ENCODE measurements at regions not wholly inside any gene's neighbourhood (a gene's known extent, or its start where the extent isn't known, plus 50 kb on each side); places are given as distances from the start of the nearest gene placed in this dataset.

- DNase-seq (ENCODE audit: low spot score) = no peak
- Histone ChIP-seq H3K4me3 (no peak overlapping the region), H3K27ac (no peak overlapping the region)
- TF ChIP-seq, protein P1, sequence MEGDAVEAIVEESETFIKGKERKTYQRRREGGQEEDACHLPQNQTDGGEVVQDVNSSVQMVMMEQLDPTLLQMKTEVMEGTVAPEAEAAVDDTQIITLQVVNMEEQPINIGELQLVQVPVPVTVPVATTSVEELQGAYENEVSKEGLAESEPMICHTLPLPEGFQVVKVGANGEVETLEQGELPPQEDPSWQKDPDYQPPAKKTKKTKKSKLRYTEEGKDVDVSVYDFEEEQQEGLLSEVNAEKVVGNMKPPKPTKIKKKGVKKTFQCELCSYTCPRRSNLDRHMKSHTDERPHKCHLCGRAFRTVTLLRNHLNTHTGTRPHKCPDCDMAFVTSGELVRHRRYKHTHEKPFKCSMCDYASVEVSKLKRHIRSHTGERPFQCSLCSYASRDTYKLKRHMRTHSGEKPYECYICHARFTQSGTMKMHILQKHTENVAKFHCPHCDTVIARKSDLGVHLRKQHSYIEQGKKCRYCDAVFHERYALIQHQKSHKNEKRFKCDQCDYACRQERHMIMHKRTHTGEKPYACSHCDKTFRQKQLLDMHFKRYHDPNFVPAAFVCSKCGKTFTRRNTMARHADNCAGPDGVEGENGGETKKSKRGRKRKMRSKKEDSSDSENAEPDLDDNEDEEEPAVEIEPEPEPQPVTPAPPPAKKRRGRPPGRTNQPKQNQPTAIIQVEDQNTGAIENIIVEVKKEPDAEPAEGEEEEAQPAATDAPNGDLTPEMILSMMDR (IDR thresholded peaks at IDR 0.05) = no peak
These were observed 157.1 kb upstream of the CCDC150 start for GRCh38 chr2:196482119-196483065.

- DNase-seq (ENCODE audit: low spot score) = no peak
- H3K27ac ChIP-seq = no peak overlapping the region
- H3K4me3 ChIP-seq = no peak overlapping the region
- TF ChIP-seq, protein P1 (IDR thresholded peaks at IDR 0.05) = no peak
These were observed 153.4 kb upstream of the CCDC150 start for GRCh38 chr2:196486146-196486545.

DNA sequence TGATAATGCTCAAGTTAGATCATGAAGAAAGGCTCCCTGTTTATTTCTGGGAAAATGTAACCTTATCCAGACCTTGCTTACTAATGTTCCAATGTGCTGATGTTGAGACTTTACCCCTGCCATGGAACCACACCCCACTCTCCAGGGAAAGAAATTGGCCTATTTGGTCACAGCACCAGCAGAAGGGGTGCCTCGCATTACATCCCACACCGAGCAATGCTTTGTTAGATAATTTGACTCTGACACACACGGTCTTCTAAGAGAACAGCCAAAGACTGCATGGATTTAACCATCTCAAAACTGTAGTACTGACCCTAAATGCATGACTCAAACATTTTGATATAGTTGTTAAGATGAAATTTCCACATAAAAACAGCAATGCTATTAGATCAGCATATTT is 152.1 kb upstream of the CCDC150 start:
- TF ChIP-seq, protein P1 (IDR thresholded peaks at IDR 0.05) = no peak
- H3K27ac ChIP-seq = no peak overlapping the region
- no peak overlapping the region for H3K4me3 ChIP-seq
- DNase-seq (ENCODE audit: low spot score) = no peak

GRCh38 chr2:196489371-196489770 is 150.1 kb upstream of the CCDC150 start:
- no peak for DNase-seq (ENCODE audit: low spot score)
- H3K4me3 ChIP-seq = no peak overlapping the region
- no peak overlapping the region for H3K27ac ChIP-seq
- TF ChIP-seq, protein P1 (IDR thresholded peaks at IDR 0.05) = no peak

DNA sequence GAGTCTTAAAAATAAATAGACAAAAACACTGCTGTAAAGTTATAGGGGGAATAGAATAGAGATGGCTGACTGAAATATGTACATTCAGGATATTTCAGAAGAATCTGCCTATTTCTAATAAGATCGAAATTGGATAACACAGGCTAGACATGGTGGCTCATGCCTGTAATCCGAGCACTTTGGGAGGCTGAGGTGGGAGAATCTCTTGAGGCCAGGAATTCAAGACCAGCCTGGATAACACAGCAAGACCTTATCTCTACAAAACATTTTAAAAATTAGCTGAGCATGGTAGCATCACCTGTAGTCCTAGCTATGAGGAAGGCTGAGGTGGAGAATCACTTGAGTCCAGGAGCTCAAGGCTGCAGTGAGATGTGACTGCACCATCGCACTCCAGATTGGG is 146.6 kb upstream of the CCDC150 start:
- no peak overlapping the region for H3K27ac ChIP-seq

DNA sequence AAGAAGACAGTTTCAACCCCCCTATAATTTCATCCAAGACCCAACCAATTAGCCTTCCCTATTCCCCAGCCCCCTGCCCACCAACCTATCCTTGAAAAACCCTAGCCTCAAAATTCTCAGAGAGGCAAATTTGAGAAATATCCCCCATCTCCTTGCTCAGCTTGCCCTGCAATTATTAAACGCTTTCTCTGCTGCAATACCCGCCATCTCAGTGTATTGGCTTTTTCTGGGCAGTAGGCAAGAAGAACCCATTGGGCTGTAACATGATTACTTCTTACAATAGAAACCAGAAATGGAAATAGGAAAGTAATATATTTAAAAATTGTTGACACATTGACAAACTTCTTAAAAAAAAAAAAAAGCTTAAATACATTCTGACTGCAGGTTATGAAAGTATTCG is 140.6 kb upstream of the CCDC150 start:
- H3K4me3 ChIP-seq = no peak overlapping the region
- H3K27ac ChIP-seq = no peak overlapping the region
- no peak for DNase-seq (ENCODE audit: low spot score)
- TF ChIP-seq, protein P1 (IDR thresholded peaks at IDR 0.05) = no peak

More for the DNA sequence above, 146.6 kb upstream of the CCDC150 start:
- TF ChIP-seq, protein P1 (IDR thresholded peaks at IDR 0.05) = no peak
- no peak overlapping the region for H3K4me3 ChIP-seq
- DNase-seq (ENCODE audit: low spot score) = no peak

- Histone ChIP-seq H3K27ac (no peak overlapping the region), H3K4me3 (no peak overlapping the region)
- no peak for DNase-seq (ENCODE audit: low spot score)
- TF ChIP-seq, protein P1 (IDR thresholded peaks at IDR 0.05) = no peak
These were observed 139.8 kb upstream of the CCDC150 start for GRCh38 chr2:196499686-196500085.

Data from coronary artery (tissue), 2 donors.